H1 (cell line): ENCODE measurements at regions not wholly inside any gene's neighbourhood (a gene's known extent, or its start where the extent isn't known, plus 50 kb on each side); places are given as distances from the start of the nearest gene placed in this dataset.

ENCODE experiments used
- EZH2 ChIP-seq: fragments of 200-600 bp; sonication (generic); IDR thresholded peaks from 2 replicates; pipeline ENCODE4 v1.7.1; 2012; ENCODE audit warnings: low read depth, mild to moderate bottlenecking, moderate library complexity, low read length, inconsistent platforms; ENCODE audit not compliant: severe bottlenecking
- MAFK ChIP-seq: IDR thresholded peaks from 2 replicates; pipeline ENCODE4 v1.6.1; 2012; ENCODE audit warnings: low read depth, mild to moderate bottlenecking, improper control_type of control experiment, low read length
- POLR2AphosphoS5 ChIP-seq: IDR thresholded peaks from 2 replicates; pipeline ENCODE4 v1.6.1; 2011; ENCODE audit warnings: low read depth, low read length
- RAD21 ChIP-seq, 2 experiments: IDR thresholded peaks in 1 of 2; conservative IDR thresholded peaks in 1 of 2; 2 replicates each; pipeline ENCODE4 v1.6.1; 2011; ENCODE audit warnings: low read depth in 2 of 2, low read length in 2 of 2, improper control_type of control experiment in 1 of 2, inconsistent platforms in 1 of 2, mild to moderate bottlenecking in 1 of 2, moderate library complexity in 1 of 2
- RNF2 ChIP-seq: fragments of 200-900, 300-1000 bp; sonication (generic); IDR thresholded peaks from 2 replicates; pipeline ENCODE4 v1.7.1; 2016; ENCODE audit warnings: borderline replicate concordance, low read depth, mild to moderate bottlenecking, antibody characterized with exemption, low read length; ENCODE audit not compliant: poor library complexity, severe bottlenecking; ENCODE audit errors: missing control alignments
- SIN3A ChIP-seq, 2 experiments: IDR thresholded peaks in 1 of 2; conservative IDR thresholded peaks in 1 of 2; 2 replicates each; pipeline ENCODE4 v1.6.1; 2011 to 2012; ENCODE audit warnings: low read length in 2 of 2, improper control_type of control experiment in 1 of 2, low read depth in 1 of 2, mild to moderate bottlenecking in 1 of 2
- SP2 ChIP-seq: IDR thresholded peaks from 2 replicates; pipeline ENCODE4 v1.6.1; 2012; ENCODE audit warnings: mild to moderate bottlenecking, low read length, inconsistent platforms
- TF ChIP-seq, protein P1 (sequence below), 3 experiments: IDR thresholded peaks; 1 replicate in 2 of 3; 2 replicates in 1 of 3; pipeline versions ENCODE4 v1.5.1 to v1.6.1; 2011; ENCODE audit warnings: low read length in 3 of 3, mild to moderate bottlenecking in 3 of 3, inconsistent platforms in 2 of 3, low read depth in 1 of 3, moderate library complexity in 1 of 3; ENCODE audit not compliant: insufficient read depth in 1 of 3; ENCODE audit errors: control extremely low read depth in 1 of 3
- TF ChIP-seq, protein P2 (sequence below): IDR thresholded peaks from 2 replicates; pipeline ENCODE4 v1.6.1; 2012; ENCODE audit warnings: low read length, inconsistent platforms

GRCh38 chr15:37359893-37360290, 259.5 kb upstream of the MEIS2 start:
- TF ChIP-seq RAD21 (IDR thresholded peaks at IDR 0.05 in 1 of 2, conservative IDR thresholded peaks at IDR 0.05 in 1 of 2; ENCODE audit: low read depth in 2 of 2, low read length in 2 of 2) (no peak), EZH2 (no peak), SIN3A (conservative IDR thresholded peaks at IDR 0.05 in 1 of 2, IDR thresholded peaks at IDR 0.05 in 1 of 2; ENCODE audit: low read depth in 1 of 2, low read length in 2 of 2) (no peak), RNF2 (no peak), POLR2AphosphoS5 (no peak), SP2 (no peak), MAFK (no peak)
- TF ChIP-seq, protein P1, sequence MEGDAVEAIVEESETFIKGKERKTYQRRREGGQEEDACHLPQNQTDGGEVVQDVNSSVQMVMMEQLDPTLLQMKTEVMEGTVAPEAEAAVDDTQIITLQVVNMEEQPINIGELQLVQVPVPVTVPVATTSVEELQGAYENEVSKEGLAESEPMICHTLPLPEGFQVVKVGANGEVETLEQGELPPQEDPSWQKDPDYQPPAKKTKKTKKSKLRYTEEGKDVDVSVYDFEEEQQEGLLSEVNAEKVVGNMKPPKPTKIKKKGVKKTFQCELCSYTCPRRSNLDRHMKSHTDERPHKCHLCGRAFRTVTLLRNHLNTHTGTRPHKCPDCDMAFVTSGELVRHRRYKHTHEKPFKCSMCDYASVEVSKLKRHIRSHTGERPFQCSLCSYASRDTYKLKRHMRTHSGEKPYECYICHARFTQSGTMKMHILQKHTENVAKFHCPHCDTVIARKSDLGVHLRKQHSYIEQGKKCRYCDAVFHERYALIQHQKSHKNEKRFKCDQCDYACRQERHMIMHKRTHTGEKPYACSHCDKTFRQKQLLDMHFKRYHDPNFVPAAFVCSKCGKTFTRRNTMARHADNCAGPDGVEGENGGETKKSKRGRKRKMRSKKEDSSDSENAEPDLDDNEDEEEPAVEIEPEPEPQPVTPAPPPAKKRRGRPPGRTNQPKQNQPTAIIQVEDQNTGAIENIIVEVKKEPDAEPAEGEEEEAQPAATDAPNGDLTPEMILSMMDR (IDR thresholded peaks at IDR 0.05; ENCODE audit: control extremely low read depth in 1 of 3, insufficient read depth in 1 of 3, low read depth in 1 of 3, low read length in 3 of 3): no peak
- TF ChIP-seq, protein P2, sequence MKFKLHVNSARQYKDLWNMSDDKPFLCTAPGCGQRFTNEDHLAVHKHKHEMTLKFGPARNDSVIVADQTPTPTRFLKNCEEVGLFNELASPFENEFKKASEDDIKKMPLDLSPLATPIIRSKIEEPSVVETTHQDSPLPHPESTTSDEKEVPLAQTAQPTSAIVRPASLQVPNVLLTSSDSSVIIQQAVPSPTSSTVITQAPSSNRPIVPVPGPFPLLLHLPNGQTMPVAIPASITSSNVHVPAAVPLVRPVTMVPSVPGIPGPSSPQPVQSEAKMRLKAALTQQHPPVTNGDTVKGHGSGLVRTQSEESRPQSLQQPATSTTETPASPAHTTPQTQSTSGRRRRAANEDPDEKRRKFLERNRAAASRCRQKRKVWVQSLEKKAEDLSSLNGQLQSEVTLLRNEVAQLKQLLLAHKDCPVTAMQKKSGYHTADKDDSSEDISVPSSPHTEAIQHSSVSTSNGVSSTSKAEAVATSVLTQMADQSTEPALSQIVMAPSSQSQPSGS: no peak
